DND-41 (cell line): ENCODE measurements at regions not wholly inside any gene's neighbourhood (a gene's known extent, or its start where the extent isn't known, plus 50 kb on each side); places are given as distances from the start of the nearest gene placed in this dataset.

ENCODE experiments used
- EZH2 ChIP-seq: IDR thresholded peaks from 3 replicates; pipeline ENCODE4 v1.6.1; 2012; ENCODE audit warnings: borderline replicate concordance, low read depth, mild to moderate bottlenecking, moderate library complexity, low read length, inconsistent platforms; ENCODE audit not compliant: severe bottlenecking
- TF ChIP-seq, protein P1 (sequence below): IDR thresholded peaks from 2 replicates; pipeline ENCODE4 v1.5.1; 2012; ENCODE audit warnings: borderline replicate concordance, low read length, moderate library complexity, mild to moderate bottlenecking; ENCODE audit not compliant: poor library complexity, severe bottlenecking; ENCODE audit errors: extremely low read depth

DNA sequence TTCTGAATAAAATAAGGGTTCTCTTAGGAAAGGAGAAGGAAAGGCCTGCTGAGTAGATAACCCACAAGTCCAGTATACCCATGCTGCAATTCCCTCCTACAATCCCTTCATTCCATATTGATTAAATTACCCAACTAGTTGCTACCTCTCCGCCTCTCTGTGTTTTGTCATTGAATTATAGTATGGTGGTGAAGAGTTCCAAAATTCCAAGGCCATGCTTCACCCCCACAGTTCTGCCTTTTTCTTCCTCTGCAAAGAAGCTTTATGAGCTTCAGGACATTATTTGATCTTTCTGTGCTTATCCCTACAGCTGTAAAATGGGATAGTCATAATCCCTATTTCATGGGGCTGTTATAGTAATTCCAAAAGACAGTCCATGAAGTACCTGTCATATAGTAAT is 215.6 kb downstream of the ACTL7B start:
- TF ChIP-seq EZH2: no peak
- TF ChIP-seq, protein P1, sequence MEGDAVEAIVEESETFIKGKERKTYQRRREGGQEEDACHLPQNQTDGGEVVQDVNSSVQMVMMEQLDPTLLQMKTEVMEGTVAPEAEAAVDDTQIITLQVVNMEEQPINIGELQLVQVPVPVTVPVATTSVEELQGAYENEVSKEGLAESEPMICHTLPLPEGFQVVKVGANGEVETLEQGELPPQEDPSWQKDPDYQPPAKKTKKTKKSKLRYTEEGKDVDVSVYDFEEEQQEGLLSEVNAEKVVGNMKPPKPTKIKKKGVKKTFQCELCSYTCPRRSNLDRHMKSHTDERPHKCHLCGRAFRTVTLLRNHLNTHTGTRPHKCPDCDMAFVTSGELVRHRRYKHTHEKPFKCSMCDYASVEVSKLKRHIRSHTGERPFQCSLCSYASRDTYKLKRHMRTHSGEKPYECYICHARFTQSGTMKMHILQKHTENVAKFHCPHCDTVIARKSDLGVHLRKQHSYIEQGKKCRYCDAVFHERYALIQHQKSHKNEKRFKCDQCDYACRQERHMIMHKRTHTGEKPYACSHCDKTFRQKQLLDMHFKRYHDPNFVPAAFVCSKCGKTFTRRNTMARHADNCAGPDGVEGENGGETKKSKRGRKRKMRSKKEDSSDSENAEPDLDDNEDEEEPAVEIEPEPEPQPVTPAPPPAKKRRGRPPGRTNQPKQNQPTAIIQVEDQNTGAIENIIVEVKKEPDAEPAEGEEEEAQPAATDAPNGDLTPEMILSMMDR: no peak
